ENCODE measurements at regions not wholly inside any gene's neighbourhood (a gene's known extent, or its start where the extent isn't known, plus 50 kb on each side); places are given as distances from the start of the nearest gene placed in this dataset.

- peaks cover 0 to 61% of the 10 kb centered on the region in 2 experiments; a peak in 3 of 4 replicates for H3K4me1 ChIP-seq (ENCODE audit: control insufficient read depth in 1 of 2, insufficient read depth in 2 of 2, low read depth in 1 of 2, low read length in 1 of 2)
- H3K9me2 ChIP-seq, result no peaks in the 10 kb centered on the region
- no peaks in the 10 kb centered on the region for H3F3A ChIP-seq (replicated peaks; ENCODE audit: insufficient read depth)
- H3K79me2 ChIP-seq (ENCODE audit: insufficient read depth), result no peaks in the 10 kb centered on the region
- no peak overlapping the region for H2AFZ ChIP-seq (ENCODE audit: low read depth)
- H3K27ac ChIP-seq (ENCODE audit: low read depth in 2 of 2, low read length in 1 of 2), result no peak overlapping the region
- H3K27me3 ChIP-seq (ENCODE audit: insufficient read depth), result no peaks in the 10 kb centered on the region
- peaks cover 8% of the 10 kb centered on the region; the same call in 1 of the 2 replicates for H4K20me1 ChIP-seq (ENCODE audit: insufficient read depth)
- peak; percentile 45 for TF ChIP-seq SMC3 (IDR thresholded peaks at IDR 0.05; ENCODE audit: low read depth, low read length)
- TF ChIP-seq FOXM1 (IDR thresholded peaks at IDR 0.05; ENCODE audit: low read depth), result no peak
- TF ChIP-seq NFIC (IDR thresholded peaks at IDR 0.05; ENCODE audit: borderline replicate concordance), result no peak
- peak; percentile 39 for TF ChIP-seq RAD21 (IDR thresholded peaks at IDR 0.05; ENCODE audit: low read length)
- TF ChIP-seq, protein P1, sequence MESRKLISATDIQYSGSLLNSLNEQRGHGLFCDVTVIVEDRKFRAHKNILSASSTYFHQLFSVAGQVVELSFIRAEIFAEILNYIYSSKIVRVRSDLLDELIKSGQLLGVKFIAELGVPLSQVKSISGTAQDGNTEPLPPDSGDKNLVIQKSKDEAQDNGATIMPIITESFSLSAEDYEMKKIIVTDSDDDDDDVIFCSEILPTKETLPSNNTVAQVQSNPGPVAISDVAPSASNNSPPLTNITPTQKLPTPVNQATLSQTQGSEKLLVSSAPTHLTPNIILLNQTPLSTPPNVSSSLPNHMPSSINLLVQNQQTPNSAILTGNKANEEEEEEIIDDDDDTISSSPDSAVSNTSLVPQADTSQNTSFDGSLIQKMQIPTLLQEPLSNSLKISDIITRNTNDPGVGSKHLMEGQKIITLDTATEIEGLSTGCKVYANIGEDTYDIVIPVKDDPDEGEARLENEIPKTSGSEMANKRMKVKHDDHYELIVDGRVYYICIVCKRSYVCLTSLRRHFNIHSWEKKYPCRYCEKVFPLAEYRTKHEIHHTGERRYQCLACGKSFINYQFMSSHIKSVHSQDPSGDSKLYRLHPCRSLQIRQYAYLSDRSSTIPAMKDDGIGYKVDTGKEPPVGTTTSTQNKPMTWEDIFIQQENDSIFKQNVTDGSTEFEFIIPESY (IDR thresholded peaks at IDR 0.05; ENCODE audit: borderline replicate concordance, low read depth), result peak; percentile 86
- TF ChIP-seq, protein P2, sequence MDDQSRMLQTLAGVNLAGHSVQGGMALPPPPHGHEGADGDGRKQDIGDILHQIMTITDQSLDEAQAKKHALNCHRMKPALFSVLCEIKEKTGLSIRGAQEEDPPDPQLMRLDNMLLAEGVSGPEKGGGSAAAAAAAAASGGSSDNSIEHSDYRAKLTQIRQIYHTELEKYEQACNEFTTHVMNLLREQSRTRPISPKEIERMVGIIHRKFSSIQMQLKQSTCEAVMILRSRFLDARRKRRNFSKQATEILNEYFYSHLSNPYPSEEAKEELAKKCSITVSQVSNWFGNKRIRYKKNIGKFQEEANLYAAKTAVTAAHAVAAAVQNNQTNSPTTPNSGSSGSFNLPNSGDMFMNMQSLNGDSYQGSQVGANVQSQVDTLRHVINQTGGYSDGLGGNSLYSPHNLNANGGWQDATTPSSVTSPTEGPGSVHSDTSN (IDR thresholded peaks at IDR 0.05), result no peak
- TF ChIP-seq EZH2phosphoT487 (IDR thresholded peaks at IDR 0.05; ENCODE audit: borderline replicate concordance, low read depth), result no peak
- peak; percentile 76 for TF ChIP-seq CTCF (IDR thresholded peaks at IDR 0.05)
- no peak for TF ChIP-seq POLR2AphosphoS5 (IDR thresholded peaks at IDR 0.05; ENCODE audit: low read depth, low read length)
- CTCF ChIA-PET, result interaction anchor here (0.6 to 4.2 kb wide), 55 partner anchors 8 to 295 kb away, joined by 3 to 24 read pairs (median 4); no protein-coding TSS in a partner anchor
- POLR2A ChIA-PET, result interaction anchor here (1.0 kb wide), 1 partner anchor 140 kb away, joined by 3 read pairs; no protein-coding TSS in a partner anchor
- H3K4me3 ChIP-seq (ENCODE audit: low read depth in 2 of 2, low read length in 1 of 2), result peak overlapping the region in 1 of 2 experiments; percentile 32; a peak in 1 of 4 replicates
- DNase-seq, result peak; percentile 85
- H3K9me3 ChIP-seq, result no peaks in the 10 kb centered on the region
- no peak overlapping the region for H3K4me2 ChIP-seq
- no peak overlapping the region for H3K9ac ChIP-seq
- H3K36me3 ChIP-seq (replicated peaks in 1 of 2; ENCODE audit: control insufficient read depth in 1 of 2, insufficient read depth in 2 of 2, low read length in 1 of 2), result no peaks in the 10 kb centered on the region
- WGBS (ENCODE audit: low lambda C conversion rate), result 92% methylated on average over 12 of the region's 42 CpGs
Measured at GRCh38 chr16:85420501-85421337, 192.4 kb upstream of the GSE1 start.
